ENCODE measurements at regions not wholly inside any gene's neighbourhood (a gene's known extent, or its start where the extent isn't known, plus 50 kb on each side); places are given as distances from the start of the nearest gene placed in this dataset.
A peak's percentile ranks its signal among the peaks of the same experiment; 100 is the strongest.

- H3K27ac ChIP-seq (ENCODE audit: low read depth, low read length) = no peak overlapping the region
- H3K36me3 ChIP-seq (ENCODE audit: insufficient read depth, low read length) = no peaks in the 10 kb centered on the region
- no peaks in the 10 kb centered on the region for H3K4me1 ChIP-seq (ENCODE audit: control insufficient read depth, insufficient read depth, low read length, unreplicated experiment)
- no peaks in the 10 kb centered on the region for H3K79me2 ChIP-seq (ENCODE audit: control insufficient read depth, insufficient read depth, low read length, unreplicated experiment)
- no peak overlapping the region for H2AFZ ChIP-seq (ENCODE audit: low read length, unreplicated experiment)
- no peaks in the 10 kb centered on the region for H3K27me3 ChIP-seq (ENCODE audit: insufficient read depth, low read length)
- H3K4me3 ChIP-seq (ENCODE audit: low read depth, low read length) = no peak overlapping the region
Observed at GRCh38 chr2:57869758-57870344, 176.8 kb upstream of the VRK2 start.

DNA sequence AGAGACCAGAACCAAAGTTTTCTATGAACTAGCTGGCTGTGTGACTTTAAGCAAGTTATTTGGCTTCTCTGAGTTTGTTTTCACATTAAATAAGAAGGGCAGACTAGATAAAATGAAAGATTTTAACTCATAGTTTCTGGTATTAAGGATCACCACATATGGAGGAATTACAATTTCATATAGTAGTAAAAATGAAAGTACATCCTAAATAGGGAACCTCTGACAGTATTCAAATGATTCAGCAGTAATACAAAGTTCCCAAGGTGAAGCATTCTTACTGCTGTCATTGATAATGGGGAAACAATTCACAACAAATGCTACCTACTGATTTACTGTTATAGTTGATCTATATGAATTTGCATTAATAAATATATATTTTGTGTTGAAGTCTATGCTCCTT, 170.3 kb upstream of the VRK2 start:
- Histone ChIP-seq H3K27me3 (ENCODE audit: insufficient read depth, low read length) (no peaks in the 10 kb centered on the region), H3K4me1 (ENCODE audit: control insufficient read depth, insufficient read depth, low read length, unreplicated experiment) (peaks cover 12% of the 10 kb centered on the region), H3K36me3 (ENCODE audit: insufficient read depth, low read length) (no peaks in the 10 kb centered on the region), H3K4me3 (ENCODE audit: low read depth, low read length) (no peak overlapping the region), H3K79me2 (ENCODE audit: control insufficient read depth, insufficient read depth, low read length, unreplicated experiment) (no peaks in the 10 kb centered on the region), H2AFZ (ENCODE audit: low read length, unreplicated experiment) (peak overlapping the region; percentile 18), H3K27ac (ENCODE audit: low read depth, low read length) (no peak overlapping the region)

DNA sequence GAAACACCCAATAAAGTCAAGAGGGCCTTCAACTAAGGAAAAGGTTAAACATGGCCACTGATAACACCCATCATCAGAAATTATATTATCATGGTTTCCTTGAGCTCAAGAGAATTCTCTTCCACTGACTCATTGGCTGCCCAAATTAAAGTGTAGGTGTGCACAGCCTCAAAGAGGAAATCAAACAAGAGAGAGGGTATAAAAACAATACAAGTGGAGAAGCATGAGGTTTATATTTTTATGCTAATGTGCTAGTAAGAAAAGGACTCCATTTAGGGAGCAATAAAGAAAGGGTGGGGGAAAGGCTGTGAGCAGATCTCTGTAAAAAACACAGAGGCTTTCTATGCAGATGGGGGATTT, 168.8 kb upstream of the VRK2 start:
- no peaks in the 10 kb centered on the region for H3K36me3 ChIP-seq (ENCODE audit: insufficient read depth, low read length)
- no peaks in the 10 kb centered on the region for H3K27me3 ChIP-seq (ENCODE audit: insufficient read depth, low read length)
- H3K79me2 ChIP-seq (ENCODE audit: control insufficient read depth, insufficient read depth, low read length, unreplicated experiment) = no peaks in the 10 kb centered on the region
- H2AFZ ChIP-seq (ENCODE audit: low read length, unreplicated experiment) = no peak overlapping the region
- no peak overlapping the region for H3K4me3 ChIP-seq (ENCODE audit: low read depth, low read length)
- peaks cover 26% of the 10 kb centered on the region for H3K4me1 ChIP-seq (ENCODE audit: control insufficient read depth, insufficient read depth, low read length, unreplicated experiment)
- H3K27ac ChIP-seq (ENCODE audit: low read depth, low read length) = no peak overlapping the region

DNA sequence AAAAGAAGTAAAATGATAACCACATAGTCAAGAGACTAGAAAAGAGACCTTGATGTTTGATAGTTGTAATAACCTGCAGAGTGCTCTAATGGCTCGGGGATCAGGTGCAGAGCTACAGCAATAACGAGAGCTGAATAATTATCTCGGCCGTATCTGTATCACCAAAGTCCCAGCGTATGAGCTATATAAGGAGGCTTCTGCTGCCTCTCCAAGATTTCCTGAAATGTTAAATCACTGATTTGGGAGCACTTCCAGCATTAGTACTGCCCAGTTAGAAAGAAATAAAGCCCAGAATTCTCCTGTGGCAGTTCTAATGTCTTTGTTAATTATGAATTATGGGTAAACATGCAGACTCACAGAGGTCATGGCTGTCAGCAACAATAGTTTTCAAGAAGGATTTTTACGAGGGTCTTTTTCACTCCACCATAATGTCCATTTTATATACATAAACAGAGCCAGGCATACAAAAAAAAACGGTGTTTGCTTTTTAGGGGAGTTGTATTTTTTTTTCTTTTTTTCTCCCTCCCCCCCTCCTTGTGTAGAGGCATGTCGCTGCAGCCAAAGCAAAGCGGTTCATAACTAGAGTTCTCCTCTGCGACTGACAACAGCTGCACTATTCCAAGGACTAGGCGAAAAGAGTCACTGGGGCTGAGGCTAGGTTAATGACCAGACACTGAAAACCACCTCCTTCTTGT, 168.3 kb upstream of the VRK2 start:
- no peak overlapping the region for H3K27ac ChIP-seq (ENCODE audit: low read depth, low read length)
- H3K4me1 ChIP-seq (ENCODE audit: control insufficient read depth, insufficient read depth, low read length, unreplicated experiment) = peaks cover 32% of the 10 kb centered on the region
- H3K36me3 ChIP-seq (ENCODE audit: insufficient read depth, low read length) = no peaks in the 10 kb centered on the region
- no peaks in the 10 kb centered on the region for H3K27me3 ChIP-seq (ENCODE audit: insufficient read depth, low read length)
- no peak overlapping the region for H3K4me3 ChIP-seq (ENCODE audit: low read depth, low read length)
- no peak overlapping the region for H2AFZ ChIP-seq (ENCODE audit: low read length, unreplicated experiment)
- no peaks in the 10 kb centered on the region for H3K79me2 ChIP-seq (ENCODE audit: control insufficient read depth, insufficient read depth, low read length, unreplicated experiment)

DNA sequence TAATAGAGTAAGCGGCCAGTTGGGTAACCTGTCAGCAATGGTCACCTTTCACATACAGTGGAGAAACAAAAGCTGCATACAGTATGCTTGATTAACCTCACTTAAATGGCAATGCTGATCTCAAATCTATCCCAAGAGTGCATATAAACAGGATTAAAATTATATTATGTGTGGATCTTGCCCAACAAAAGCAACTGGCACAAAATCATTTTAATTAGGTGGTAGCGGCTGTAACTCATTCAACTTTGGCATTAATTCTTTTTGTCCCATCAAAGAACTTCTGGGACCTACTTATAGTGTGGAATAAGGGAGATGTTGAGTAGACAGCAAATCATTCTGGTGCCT, 167.8 kb upstream of the VRK2 start:
- Histone ChIP-seq H2AFZ (ENCODE audit: low read length, unreplicated experiment) (no peak overlapping the region), H3K36me3 (ENCODE audit: insufficient read depth, low read length) (no peaks in the 10 kb centered on the region), H3K27me3 (ENCODE audit: insufficient read depth, low read length) (no peaks in the 10 kb centered on the region), H3K79me2 (ENCODE audit: control insufficient read depth, insufficient read depth, low read length, unreplicated experiment) (no peaks in the 10 kb centered on the region), H3K4me3 (ENCODE audit: low read depth, low read length) (no peak overlapping the region), H3K27ac (ENCODE audit: low read depth, low read length) (no peak overlapping the region), H3K4me1 (ENCODE audit: control insufficient read depth, insufficient read depth, low read length, unreplicated experiment) (peaks cover 32% of the 10 kb centered on the region)

DNA sequence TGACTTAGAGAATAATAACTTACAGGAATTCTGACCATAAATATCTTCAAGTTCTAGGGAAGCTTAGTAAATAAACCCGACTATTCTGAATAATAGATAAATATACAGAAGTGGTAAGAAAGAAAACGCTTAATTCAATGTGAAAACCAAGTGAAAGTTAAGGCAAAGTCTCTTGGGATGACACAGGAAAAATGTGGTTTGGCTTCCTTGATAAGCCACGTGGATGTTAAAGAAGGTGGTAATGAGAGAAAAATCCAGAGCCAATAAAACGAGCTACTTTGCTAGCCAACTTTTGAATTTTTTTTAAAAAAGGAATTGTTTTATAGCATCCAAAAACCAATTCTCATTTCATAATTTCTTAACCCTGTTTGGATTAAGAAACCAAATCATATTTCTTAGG, 166.2 kb upstream of the VRK2 start:
- no peaks in the 10 kb centered on the region for H3K36me3 ChIP-seq (ENCODE audit: insufficient read depth, low read length)
- no peaks in the 10 kb centered on the region for H3K79me2 ChIP-seq (ENCODE audit: control insufficient read depth, insufficient read depth, low read length, unreplicated experiment)
- H3K4me3 ChIP-seq (ENCODE audit: low read depth, low read length) = no peak overlapping the region
- H3K27me3 ChIP-seq (ENCODE audit: insufficient read depth, low read length) = no peaks in the 10 kb centered on the region
- no peak overlapping the region for H3K27ac ChIP-seq (ENCODE audit: low read depth, low read length)
- peaks cover 33% of the 10 kb centered on the region for H3K4me1 ChIP-seq (ENCODE audit: control insufficient read depth, insufficient read depth, low read length, unreplicated experiment)
- no peak overlapping the region for H2AFZ ChIP-seq (ENCODE audit: low read length, unreplicated experiment)

GRCh38 chr2:57880967-57881366, 165.6 kb upstream of the VRK2 start:
- Histone ChIP-seq H3K36me3 (ENCODE audit: insufficient read depth, low read length) (no peaks in the 10 kb centered on the region), H3K79me2 (ENCODE audit: control insufficient read depth, insufficient read depth, low read length, unreplicated experiment) (no peaks in the 10 kb centered on the region), H3K27ac (ENCODE audit: low read depth, low read length) (peak overlapping the region; percentile 73), H2AFZ (ENCODE audit: low read length, unreplicated experiment) (no peak overlapping the region), H3K27me3 (ENCODE audit: insufficient read depth, low read length) (no peaks in the 10 kb centered on the region), H3K4me1 (ENCODE audit: control insufficient read depth, insufficient read depth, low read length, unreplicated experiment) (peaks cover 38% of the 10 kb centered on the region), H3K4me3 (ENCODE audit: low read depth, low read length) (0 out of 2 replicates have a peak overlapping the region, but pooled peaks have one; percentile 14)

DNA sequence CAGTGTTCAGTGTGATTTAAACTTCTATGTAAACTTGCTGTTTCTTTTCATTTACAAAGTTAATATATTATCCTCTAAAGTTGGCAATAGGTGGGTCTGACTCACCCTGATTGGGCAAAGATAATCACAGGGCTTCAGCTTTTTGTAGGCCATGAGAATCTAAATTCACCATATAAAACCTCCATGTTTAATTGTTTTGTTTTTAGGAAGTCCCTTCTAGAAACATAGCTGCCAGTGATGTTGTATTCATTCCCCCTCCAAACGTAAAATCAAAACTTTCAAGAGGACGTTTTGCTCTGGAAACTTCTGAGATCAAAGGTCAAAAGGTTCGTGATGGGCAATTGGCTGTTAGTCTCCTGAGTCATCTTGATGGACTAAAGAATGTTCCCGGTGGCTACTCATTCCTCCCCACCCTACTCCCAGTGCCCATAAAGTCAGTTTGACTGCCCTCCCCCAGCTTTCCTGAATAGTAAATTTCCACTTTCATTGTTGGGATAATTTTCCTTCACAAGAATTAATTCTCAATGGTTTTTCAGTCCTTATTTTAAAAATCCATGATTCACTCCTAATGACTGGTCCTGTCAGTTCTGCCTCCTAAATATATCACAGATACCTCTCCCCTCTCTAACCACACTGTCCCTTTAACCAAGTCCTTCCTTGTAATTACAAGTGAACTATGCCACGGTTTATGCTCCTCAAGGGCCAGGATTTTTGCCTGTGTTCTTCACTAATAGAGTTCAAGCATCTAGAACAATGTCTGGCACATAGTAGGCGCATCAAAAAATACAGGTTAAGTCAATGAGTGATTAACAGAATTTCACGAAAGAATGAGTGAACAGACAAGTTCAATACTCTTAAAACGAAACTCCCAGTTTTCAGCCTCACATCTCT, 164.4 kb upstream of the VRK2 start:
- Histone ChIP-seq H3K79me2 (ENCODE audit: control insufficient read depth, insufficient read depth, low read length, unreplicated experiment) (no peaks in the 10 kb centered on the region), H3K4me3 (ENCODE audit: low read depth, low read length) (0 out of 2 replicates have a peak overlapping the region, but pooled peaks have one; percentile 6), H3K27ac (ENCODE audit: low read depth, low read length) (peak overlapping the region; percentile 73), H2AFZ (ENCODE audit: low read length, unreplicated experiment) (peak overlapping the region; percentile 66), H3K36me3 (ENCODE audit: insufficient read depth, low read length) (no peaks in the 10 kb centered on the region), H3K4me1 (ENCODE audit: control insufficient read depth, insufficient read depth, low read length, unreplicated experiment) (peaks cover 41% of the 10 kb centered on the region), H3K27me3 (ENCODE audit: insufficient read depth, low read length) (no peaks in the 10 kb centered on the region)

GRCh38 chr2:57882895-57883515, 163.6 kb upstream of the VRK2 start:
- H3K36me3 ChIP-seq (ENCODE audit: insufficient read depth, low read length) = no peaks in the 10 kb centered on the region
- peak overlapping the region; percentile 73 for H3K27ac ChIP-seq (ENCODE audit: low read depth, low read length)
- H3K79me2 ChIP-seq (ENCODE audit: control insufficient read depth, insufficient read depth, low read length, unreplicated experiment) = no peaks in the 10 kb centered on the region
- H3K4me1 ChIP-seq (ENCODE audit: control insufficient read depth, insufficient read depth, low read length, unreplicated experiment) = peaks cover 36% of the 10 kb centered on the region
- H2AFZ ChIP-seq (ENCODE audit: low read length, unreplicated experiment) = peak overlapping the region; percentile 66
- H3K27me3 ChIP-seq (ENCODE audit: insufficient read depth, low read length) = no peaks in the 10 kb centered on the region
- 0 out of 2 replicates have a peak overlapping the region, but pooled peaks have one; percentile 12 for H3K4me3 ChIP-seq (ENCODE audit: low read depth, low read length)

GRCh38 chr2:57884281-57884680, 162.3 kb upstream of the VRK2 start:
- H3K4me1 ChIP-seq (ENCODE audit: control insufficient read depth, insufficient read depth, low read length, unreplicated experiment) = peaks cover 35% of the 10 kb centered on the region
- H3K36me3 ChIP-seq (ENCODE audit: insufficient read depth, low read length) = no peaks in the 10 kb centered on the region
- no peak overlapping the region for H3K27ac ChIP-seq (ENCODE audit: low read depth, low read length)
- no peak overlapping the region for H3K4me3 ChIP-seq (ENCODE audit: low read depth, low read length)
- no peaks in the 10 kb centered on the region for H3K79me2 ChIP-seq (ENCODE audit: control insufficient read depth, insufficient read depth, low read length, unreplicated experiment)
- H2AFZ ChIP-seq (ENCODE audit: low read length, unreplicated experiment) = no peak overlapping the region
- no peaks in the 10 kb centered on the region for H3K27me3 ChIP-seq (ENCODE audit: insufficient read depth, low read length)
